Uterus (tissue), 3 donors: ENCODE measurements at regions not wholly inside any gene's neighbourhood (a gene's known extent, or its start where the extent isn't known, plus 50 kb on each side); places are given as distances from the start of the nearest gene placed in this dataset.

Source experiments
- DNase-seq, 2 donors: peaks; one replicate each; pipeline ENCODE4 v3.0.0-alpha.2; 2019 to 2020
- H3K27ac ChIP-seq, 2 donors: fragments of 200-600 bp; sonication (generic); 1 replicate in 1 of 2; 2 replicates in 1 of 2; pipeline ENCODE4 v1.5.1; 2016 to 2018
- H3K27me3 ChIP-seq, 2 donors: fragments of 200-600 bp; sonication (generic); one replicate each; pipeline ENCODE4 v1.5.1; 2018 to 2019; ENCODE audit warnings: control low read depth in 1 of 2
- H3K36me3 ChIP-seq, 2 donors: fragments of 200-600 bp; sonication (generic); one replicate each; pipeline ENCODE4 v1.5.1; 2019; ENCODE audit warnings: control low read depth in 1 of 2
- H3K4me1 ChIP-seq, 2 donors: fragments of 200-600 bp; sonication (generic); one replicate each; pipeline ENCODE4 v1.5.1; 2018 to 2019; ENCODE audit warnings: control low read depth in 1 of 2
- H3K4me3 ChIP-seq, 2 donors: fragments of 200-600 bp; sonication (generic); 1 replicate in 1 of 2; 2 replicates in 1 of 2; pipeline ENCODE4 v1.5.1; 2018 to 2019; ENCODE audit warnings: mild to moderate bottlenecking in 1 of 2
- H3K9me3 ChIP-seq, 2 donors: fragments of 200-600 bp; sonication (generic); one replicate each; pipeline ENCODE4 v1.5.1; 2019; ENCODE audit warnings: control low read depth in 1 of 2
- POLR2A ChIP-seq, 2 donors: fragments of 450-650 bp; IDR thresholded peaks; one replicate each; pipeline ENCODE4 v1.6.1; 2016; ENCODE audit warnings: antibody characterized with exemption in 2 of 2, mild to moderate bottlenecking in 1 of 2, moderate library complexity in 1 of 2
- intact Hi-C: fragments of 100-400 bp; cut with DNase I; formaldehyde crosslinking; loops from one replicate; pipeline ENCODE4 v1.15.1; 2023; ENCODE audit warnings: low total_unique reads
- TF ChIP-seq, protein P1 (sequence below), 4 experiments: fragments of 200-600 bp in 2 of 4; fragments of 450-650 bp in 2 of 4; sonication (generic) in 2 of 4; IDR thresholded peaks; one replicate each; pipeline ENCODE4 v1.5.1; 2016 to 2019; ENCODE audit warnings: antibody characterized with exemption in 4 of 4, mild to moderate bottlenecking in 2 of 4, moderate library complexity in 1 of 4
- donor health status: DM: yes; HTN: yes; CAD: no.

DNA sequence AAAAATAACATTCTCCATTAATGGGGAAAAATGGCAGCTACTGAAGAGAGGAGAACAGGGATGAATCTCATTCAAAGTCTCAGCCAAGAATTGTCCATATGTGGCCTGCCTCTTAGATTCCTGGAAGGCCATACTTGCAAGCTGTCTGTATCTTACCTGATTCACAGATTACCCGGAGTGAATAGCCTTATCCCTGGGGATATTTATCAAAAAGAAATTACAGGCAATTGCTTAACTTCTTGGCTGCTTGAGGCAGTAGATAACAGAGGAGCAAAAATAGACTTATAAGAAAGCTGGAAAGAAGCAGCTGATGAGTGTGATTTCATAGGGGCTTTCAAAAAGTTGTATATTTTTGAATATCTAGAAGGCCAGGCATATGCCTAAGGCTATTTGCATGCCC is 68.8 kb upstream of the PPP1R2C start:
- no peaks in the 10 kb centered on the region for H3K27me3 ChIP-seq
- DNase-seq, result no peak
- H3K4me3 ChIP-seq, result no peak overlapping the region
- intact Hi-C loops, result no loop called here
- H3K27ac ChIP-seq, result no peak overlapping the region
- no peak for TF ChIP-seq POLR2A (IDR thresholded peaks at IDR 0.05)
- TF ChIP-seq, protein P1, sequence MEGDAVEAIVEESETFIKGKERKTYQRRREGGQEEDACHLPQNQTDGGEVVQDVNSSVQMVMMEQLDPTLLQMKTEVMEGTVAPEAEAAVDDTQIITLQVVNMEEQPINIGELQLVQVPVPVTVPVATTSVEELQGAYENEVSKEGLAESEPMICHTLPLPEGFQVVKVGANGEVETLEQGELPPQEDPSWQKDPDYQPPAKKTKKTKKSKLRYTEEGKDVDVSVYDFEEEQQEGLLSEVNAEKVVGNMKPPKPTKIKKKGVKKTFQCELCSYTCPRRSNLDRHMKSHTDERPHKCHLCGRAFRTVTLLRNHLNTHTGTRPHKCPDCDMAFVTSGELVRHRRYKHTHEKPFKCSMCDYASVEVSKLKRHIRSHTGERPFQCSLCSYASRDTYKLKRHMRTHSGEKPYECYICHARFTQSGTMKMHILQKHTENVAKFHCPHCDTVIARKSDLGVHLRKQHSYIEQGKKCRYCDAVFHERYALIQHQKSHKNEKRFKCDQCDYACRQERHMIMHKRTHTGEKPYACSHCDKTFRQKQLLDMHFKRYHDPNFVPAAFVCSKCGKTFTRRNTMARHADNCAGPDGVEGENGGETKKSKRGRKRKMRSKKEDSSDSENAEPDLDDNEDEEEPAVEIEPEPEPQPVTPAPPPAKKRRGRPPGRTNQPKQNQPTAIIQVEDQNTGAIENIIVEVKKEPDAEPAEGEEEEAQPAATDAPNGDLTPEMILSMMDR (IDR thresholded peaks at IDR 0.05), result no peak
- no peaks in the 10 kb centered on the region for H3K36me3 ChIP-seq
- no peaks in the 10 kb centered on the region for H3K9me3 ChIP-seq
- no peaks in the 10 kb centered on the region for H3K4me1 ChIP-seq

DNA sequence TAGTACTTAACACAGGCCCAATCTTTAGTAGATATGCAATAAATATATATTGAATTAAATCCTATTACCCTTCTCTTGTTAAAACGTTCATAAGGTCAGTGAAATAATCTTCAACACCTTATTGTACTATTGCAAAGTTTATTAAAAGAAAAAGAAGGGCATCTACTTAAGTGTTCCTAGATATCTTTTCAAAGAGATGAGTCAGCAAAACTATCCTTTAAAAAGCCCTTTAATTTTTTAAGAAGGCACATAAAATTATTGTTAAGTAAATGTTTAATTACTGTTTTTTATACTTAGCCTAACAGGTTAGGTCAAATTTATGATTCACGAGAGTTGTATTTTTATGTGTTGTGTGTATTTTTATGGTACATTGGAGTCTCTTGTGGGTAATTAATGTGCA is 77.3 kb upstream of the PPP1R2C start:
- TF ChIP-seq, protein P1 (IDR thresholded peaks at IDR 0.05), result no peak
- TF ChIP-seq POLR2A (IDR thresholded peaks at IDR 0.05), result no peak

DNA sequence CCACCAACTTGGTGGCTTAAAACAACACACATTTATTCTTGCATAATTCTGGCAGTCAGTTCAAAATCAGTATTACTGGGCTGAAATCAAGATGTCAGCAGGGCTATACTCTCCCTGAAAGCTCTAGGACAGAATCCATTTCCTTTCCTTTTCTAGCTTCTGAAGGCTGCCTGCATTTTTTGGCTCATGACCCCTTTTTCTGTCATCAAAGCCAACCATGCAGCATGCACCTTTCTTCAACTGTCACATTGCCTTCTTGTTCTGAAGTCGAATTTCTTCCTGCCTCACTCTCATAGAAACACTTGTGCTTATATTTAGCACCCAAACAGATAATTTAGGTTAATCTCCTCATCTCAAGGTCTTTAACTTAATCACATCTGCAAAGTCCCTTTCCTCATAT is 79.8 kb upstream of the PPP1R2C start:
- H3K27ac ChIP-seq, result no peak overlapping the region

More for the DNA sequence above, 77.3 kb upstream of the PPP1R2C start:
- H3K27me3 ChIP-seq, result no peaks in the 10 kb centered on the region
- H3K4me3 ChIP-seq, result no peak overlapping the region
- no peaks in the 10 kb centered on the region for H3K36me3 ChIP-seq
- no peaks in the 10 kb centered on the region for H3K9me3 ChIP-seq
- intact Hi-C loops, result no loop called here
- H3K27ac ChIP-seq, result no peak overlapping the region
- DNase-seq, result no peak
- H3K4me1 ChIP-seq, result no peaks in the 10 kb centered on the region

DNA sequence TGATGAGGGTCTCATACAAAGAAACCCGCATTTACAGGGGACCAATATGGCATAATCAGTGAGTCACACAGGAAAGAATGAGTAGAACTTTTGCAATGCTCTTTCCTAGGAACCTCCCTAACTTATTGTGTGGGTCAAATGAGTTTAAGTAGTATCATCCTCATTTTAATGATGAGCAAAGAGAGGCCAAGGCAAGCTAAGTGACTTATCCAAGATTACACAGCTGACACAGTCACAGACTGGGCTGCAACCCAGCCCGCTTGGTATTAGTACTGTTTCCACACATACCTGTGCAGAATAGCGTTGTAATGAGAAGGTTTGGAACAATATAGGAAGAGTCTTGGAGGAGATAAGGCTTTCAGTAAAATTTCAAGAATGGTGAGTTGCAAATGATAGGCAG is 91.0 kb upstream of the PPP1R2C start:
- H3K27me3 ChIP-seq, result no peaks in the 10 kb centered on the region
- no peaks in the 10 kb centered on the region for H3K9me3 ChIP-seq
- H3K27ac ChIP-seq, result no peak overlapping the region
- DNase-seq, result no peak
- no peak overlapping the region for H3K4me3 ChIP-seq
- intact Hi-C loops, result no loop called here
- no peaks in the 10 kb centered on the region for H3K4me1 ChIP-seq
- TF ChIP-seq, protein P1 (IDR thresholded peaks at IDR 0.05), result no peak
- no peak for TF ChIP-seq POLR2A (IDR thresholded peaks at IDR 0.05)
- no peaks in the 10 kb centered on the region for H3K36me3 ChIP-seq

More for the DNA sequence above, 79.8 kb upstream of the PPP1R2C start:
- Histone ChIP-seq H3K36me3 (no peaks in the 10 kb centered on the region), H3K9me3 (no peaks in the 10 kb centered on the region), H3K4me1 (no peaks in the 10 kb centered on the region), H3K27me3 (no peaks in the 10 kb centered on the region), H3K4me3 (no peak overlapping the region)
- intact Hi-C loops, result no loop called here
- TF ChIP-seq, protein P1 (IDR thresholded peaks at IDR 0.05), result no peak
- TF ChIP-seq POLR2A (IDR thresholded peaks at IDR 0.05), result no peak
- DNase-seq, result no peak

DNA sequence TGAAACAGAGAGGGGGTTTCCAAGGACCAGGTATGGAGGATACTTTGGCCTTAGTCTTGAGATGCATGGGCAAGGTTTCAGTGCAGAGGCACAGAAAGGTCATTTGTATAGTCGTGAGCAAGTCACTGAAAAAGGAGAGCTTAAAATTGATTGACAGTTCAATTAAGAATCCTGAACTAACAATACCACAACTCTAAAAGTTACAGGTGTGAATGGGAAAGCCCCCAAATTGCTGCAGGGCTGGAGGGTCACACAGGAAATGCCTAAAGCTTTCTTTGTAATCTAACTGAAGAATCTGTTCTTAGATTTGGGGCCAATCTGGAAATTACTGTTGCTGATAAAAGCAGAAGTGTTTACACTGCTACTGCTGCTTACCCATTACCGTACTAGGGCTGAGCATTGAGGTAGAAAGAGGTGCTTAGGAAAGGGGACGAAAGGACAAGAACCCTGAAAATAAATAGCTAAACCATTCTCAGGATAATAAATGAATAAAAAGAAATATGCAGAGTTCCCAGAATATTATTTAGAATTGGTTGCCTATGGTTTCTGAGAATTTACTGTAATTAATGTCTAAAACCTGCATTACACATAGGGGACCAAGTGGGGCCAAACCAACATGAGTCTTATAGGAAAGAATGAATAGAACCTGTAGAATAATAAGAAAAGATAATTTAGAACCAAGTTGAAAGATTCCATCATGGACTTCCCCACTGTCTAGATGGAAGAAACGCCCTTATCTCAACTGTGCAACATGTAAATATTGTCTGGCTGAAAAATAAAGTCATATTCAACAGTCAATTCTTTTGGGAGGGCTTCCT is 91.9 kb upstream of the PPP1R2C start:
- intact Hi-C loops, result no loop called here
- H3K4me1 ChIP-seq, result no peaks in the 10 kb centered on the region
- no peak for DNase-seq
- no peak overlapping the region for H3K4me3 ChIP-seq
- H3K9me3 ChIP-seq, result no peaks in the 10 kb centered on the region
- H3K27ac ChIP-seq, result no peak overlapping the region
- no peaks in the 10 kb centered on the region for H3K36me3 ChIP-seq
- no peaks in the 10 kb centered on the region for H3K27me3 ChIP-seq
- no peak for TF ChIP-seq POLR2A (IDR thresholded peaks at IDR 0.05)
- TF ChIP-seq, protein P1 (IDR thresholded peaks at IDR 0.05), result no peak
